ENCODE measurements at regions not wholly inside any gene's neighbourhood (a gene's known extent, or its start where the extent isn't known, plus 50 kb on each side); places are given as distances from the start of the nearest gene placed in this dataset.

DNA sequence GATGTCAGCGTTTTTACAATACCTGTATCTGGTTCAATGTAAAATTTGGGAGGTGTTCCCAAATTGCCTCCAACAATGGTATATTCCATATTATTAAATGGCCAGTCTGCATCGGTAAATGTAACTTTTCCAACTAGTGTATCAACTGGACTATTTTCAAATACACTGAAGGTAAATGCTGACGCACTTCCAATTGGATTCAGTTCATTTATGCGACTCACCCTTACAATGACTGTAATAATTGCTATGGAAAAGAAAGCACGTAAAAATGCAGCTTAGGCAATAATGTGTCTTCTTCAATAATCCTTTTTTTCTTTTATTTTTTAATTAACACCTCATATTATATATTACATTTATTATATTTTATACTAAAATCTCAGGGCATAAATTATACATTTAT is 209.1 kb downstream of the HGF start:
- TF ChIP-seq NR2F2 (IDR thresholded peaks at IDR 0.05) = no peak
- no peak for TF ChIP-seq GABPA (IDR thresholded peaks at IDR 0.05 in 1 of 2, conservative IDR thresholded peaks at IDR 0.05 in 1 of 2)
- TF ChIP-seq, protein P1, sequence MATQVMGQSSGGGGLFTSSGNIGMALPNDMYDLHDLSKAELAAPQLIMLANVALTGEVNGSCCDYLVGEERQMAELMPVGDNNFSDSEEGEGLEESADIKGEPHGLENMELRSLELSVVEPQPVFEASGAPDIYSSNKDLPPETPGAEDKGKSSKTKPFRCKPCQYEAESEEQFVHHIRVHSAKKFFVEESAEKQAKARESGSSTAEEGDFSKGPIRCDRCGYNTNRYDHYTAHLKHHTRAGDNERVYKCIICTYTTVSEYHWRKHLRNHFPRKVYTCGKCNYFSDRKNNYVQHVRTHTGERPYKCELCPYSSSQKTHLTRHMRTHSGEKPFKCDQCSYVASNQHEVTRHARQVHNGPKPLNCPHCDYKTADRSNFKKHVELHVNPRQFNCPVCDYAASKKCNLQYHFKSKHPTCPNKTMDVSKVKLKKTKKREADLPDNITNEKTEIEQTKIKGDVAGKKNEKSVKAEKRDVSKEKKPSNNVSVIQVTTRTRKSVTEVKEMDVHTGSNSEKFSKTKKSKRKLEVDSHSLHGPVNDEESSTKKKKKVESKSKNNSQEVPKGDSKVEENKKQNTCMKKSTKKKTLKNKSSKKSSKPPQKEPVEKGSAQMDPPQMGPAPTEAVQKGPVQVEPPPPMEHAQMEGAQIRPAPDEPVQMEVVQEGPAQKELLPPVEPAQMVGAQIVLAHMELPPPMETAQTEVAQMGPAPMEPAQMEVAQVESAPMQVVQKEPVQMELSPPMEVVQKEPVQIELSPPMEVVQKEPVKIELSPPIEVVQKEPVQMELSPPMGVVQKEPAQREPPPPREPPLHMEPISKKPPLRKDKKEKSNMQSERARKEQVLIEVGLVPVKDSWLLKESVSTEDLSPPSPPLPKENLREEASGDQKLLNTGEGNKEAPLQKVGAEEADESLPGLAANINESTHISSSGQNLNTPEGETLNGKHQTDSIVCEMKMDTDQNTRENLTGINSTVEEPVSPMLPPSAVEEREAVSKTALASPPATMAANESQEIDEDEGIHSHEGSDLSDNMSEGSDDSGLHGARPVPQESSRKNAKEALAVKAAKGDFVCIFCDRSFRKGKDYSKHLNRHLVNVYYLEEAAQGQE (IDR thresholded peaks at IDR 0.05) = no peak
- TF ChIP-seq, protein P2, sequence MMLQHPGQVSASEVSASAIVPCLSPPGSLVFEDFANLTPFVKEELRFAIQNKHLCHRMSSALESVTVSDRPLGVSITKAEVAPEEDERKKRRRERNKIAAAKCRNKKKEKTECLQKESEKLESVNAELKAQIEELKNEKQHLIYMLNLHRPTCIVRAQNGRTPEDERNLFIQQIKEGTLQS (IDR thresholded peaks at IDR 0.05) = no peak
- TF ChIP-seq EGR1 (IDR thresholded peaks at IDR 0.05; ENCODE audit: low read depth in 2 of 2) = no peak
- no peak for TF ChIP-seq HNF4A (conservative IDR thresholded peaks at IDR 0.05)
- no peak for TF ChIP-seq JUND (IDR thresholded peaks at IDR 0.05)
- no peaks in the 10 kb centered on the region for H3K9me3 ChIP-seq (ENCODE audit: control insufficient read depth in 4 of 4, low read length in 3 of 4)
- no peak overlapping the region for H3K4me3 ChIP-seq (ENCODE audit: low read depth in 1 of 3, low read length in 3 of 3)
- 83% methylated on average over 5 of the region's 5 CpGs for WGBS
- no peaks in the 10 kb centered on the region for H3K27me3 ChIP-seq (ENCODE audit: control insufficient read depth in 4 of 4, insufficient read depth in 4 of 4, low read length in 3 of 4)
- no peak for DNase-seq (ENCODE audit: low spot score)
- no peak overlapping the region for H3K9ac ChIP-seq (ENCODE audit: low read depth in 1 of 2, low read length in 2 of 2)
- no peak overlapping the region for H3K27ac ChIP-seq (ENCODE audit: low read depth in 1 of 2, low read length in 2 of 2)
- H3K4me1 ChIP-seq (ENCODE audit: control insufficient read depth in 4 of 4, insufficient read depth in 4 of 4, low read length in 3 of 4) = no peaks in the 10 kb centered on the region
- H3K36me3 ChIP-seq (ENCODE audit: control insufficient read depth in 4 of 4, insufficient read depth in 3 of 4, low read depth in 1 of 4, low read length in 3 of 4) = no peaks in the 10 kb centered on the region

DNA sequence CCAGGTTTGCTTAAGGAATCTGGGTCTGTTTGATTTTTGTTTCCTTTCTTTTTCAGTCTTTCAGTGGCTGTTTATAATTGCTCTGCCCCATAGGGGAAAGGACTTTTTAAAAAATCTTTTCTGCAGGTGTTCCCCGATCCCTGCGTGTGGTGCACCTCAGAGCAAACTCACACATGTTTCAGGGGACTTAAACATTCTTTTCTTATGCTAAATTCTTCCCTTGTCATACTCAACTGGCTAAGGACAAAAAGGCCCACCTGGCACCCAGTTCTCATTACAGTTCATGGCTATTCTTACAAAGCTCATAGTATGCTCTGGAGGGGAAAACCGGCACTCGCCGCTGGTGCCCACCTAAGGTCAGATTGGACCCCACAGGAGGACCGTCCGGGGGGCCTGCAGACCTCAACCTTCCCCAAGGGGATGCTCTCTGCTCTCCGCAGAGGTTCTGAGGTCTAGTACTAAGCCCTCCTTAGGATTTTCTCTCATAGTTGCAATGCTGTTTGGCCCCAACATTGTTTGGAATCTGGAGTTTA is 220.3 kb downstream of the HGF start:
- H3K27ac ChIP-seq (ENCODE audit: low read depth in 1 of 2, low read length in 2 of 2) = no peak overlapping the region
- no peaks in the 10 kb centered on the region for H3K4me1 ChIP-seq (ENCODE audit: control insufficient read depth in 4 of 4, insufficient read depth in 4 of 4, low read length in 3 of 4)
- H3K4me3 ChIP-seq (ENCODE audit: low read depth in 1 of 3, low read length in 3 of 3) = no peak overlapping the region
- no peaks in the 10 kb centered on the region for H3K27me3 ChIP-seq (ENCODE audit: control insufficient read depth in 4 of 4, insufficient read depth in 4 of 4, low read length in 3 of 4)
- H3K9me3 ChIP-seq (ENCODE audit: control insufficient read depth in 4 of 4, low read length in 3 of 4) = no peaks in the 10 kb centered on the region
- 90% methylated on average over 8 of the region's 8 CpGs for WGBS
- H3K9ac ChIP-seq (ENCODE audit: low read depth in 1 of 2, low read length in 2 of 2) = no peak overlapping the region
- TF ChIP-seq, protein P3, sequence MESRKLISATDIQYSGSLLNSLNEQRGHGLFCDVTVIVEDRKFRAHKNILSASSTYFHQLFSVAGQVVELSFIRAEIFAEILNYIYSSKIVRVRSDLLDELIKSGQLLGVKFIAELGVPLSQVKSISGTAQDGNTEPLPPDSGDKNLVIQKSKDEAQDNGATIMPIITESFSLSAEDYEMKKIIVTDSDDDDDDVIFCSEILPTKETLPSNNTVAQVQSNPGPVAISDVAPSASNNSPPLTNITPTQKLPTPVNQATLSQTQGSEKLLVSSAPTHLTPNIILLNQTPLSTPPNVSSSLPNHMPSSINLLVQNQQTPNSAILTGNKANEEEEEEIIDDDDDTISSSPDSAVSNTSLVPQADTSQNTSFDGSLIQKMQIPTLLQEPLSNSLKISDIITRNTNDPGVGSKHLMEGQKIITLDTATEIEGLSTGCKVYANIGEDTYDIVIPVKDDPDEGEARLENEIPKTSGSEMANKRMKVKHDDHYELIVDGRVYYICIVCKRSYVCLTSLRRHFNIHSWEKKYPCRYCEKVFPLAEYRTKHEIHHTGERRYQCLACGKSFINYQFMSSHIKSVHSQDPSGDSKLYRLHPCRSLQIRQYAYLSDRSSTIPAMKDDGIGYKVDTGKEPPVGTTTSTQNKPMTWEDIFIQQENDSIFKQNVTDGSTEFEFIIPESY (IDR thresholded peaks at IDR 0.05) = no peak
- TF ChIP-seq, protein P1 (IDR thresholded peaks at IDR 0.05) = no peak
- TF ChIP-seq JUND (IDR thresholded peaks at IDR 0.05) (no peak), RXRA (IDR thresholded peaks at IDR 0.05) (no peak)
- no peaks in the 10 kb centered on the region for H3K36me3 ChIP-seq (ENCODE audit: control insufficient read depth in 4 of 4, insufficient read depth in 3 of 4, low read depth in 1 of 4, low read length in 3 of 4)
- no peak for DNase-seq (ENCODE audit: low spot score)
